Right forelimb (tissue), 1 donor: ENCODE measurements at regions not wholly inside any gene's neighbourhood (a gene's known extent, or its start where the extent isn't known, plus 50 kb on each side); places are given as distances from the start of the nearest gene placed in this dataset.

ENCODE experiments used
- DNase-seq: peaks from one replicate; pipeline ENCODE4 v3.0.0-alpha.2; 2018

- DNase-seq, result no peak
These were observed 52.1 kb upstream of the ERRFI1 start for GRCh38 chr1:8078176-8078671.

- DNase-seq, result no peak
These were observed 51.5 kb upstream of the ERRFI1 start for GRCh38 chr1:8077602-8078001.

GRCh38 chr1:8077120-8077573 is 51.0 kb upstream of the ERRFI1 start:
- DNase-seq, result peak; percentile 57

- DNase-seq, result no peak
These were observed 50.1 kb upstream of the ERRFI1 start for GRCh38 chr1:8076176-8076575.
